Thoracic aorta (tissue), 2 donors: ENCODE measurements at regions not wholly inside any gene's neighbourhood (a gene's known extent, or its start where the extent isn't known, plus 50 kb on each side); places are given as distances from the start of the nearest gene placed in this dataset.

Experiments
- ATAC-seq: fragments of 150-250 bp; one replicate; pipeline ENCODE4 v1.8.0; 2017; ENCODE audit warnings: low read depth; ENCODE audit not compliant: insufficient number of reproducible peaks, low FRiP score
- DNase-seq: peaks from one replicate; pipeline ENCODE4 v3.0.0-alpha.2; 2020; ENCODE audit warnings: low spot score
- H3K27ac ChIP-seq, 2 donors: fragments of 200-600 bp; sonication (generic); 1 replicate in 1 of 2; 2 replicates in 1 of 2; pipeline ENCODE4 v1.5.1; 2016; ENCODE audit warnings: mild to moderate bottlenecking in 2 of 2, moderate library complexity in 2 of 2
- H3K27me3 ChIP-seq: fragments of 200-600 bp; sonication (generic); replicated peaks from 2 replicates; pipeline ENCODE4 v1.6.0; 2016; ENCODE audit warnings: mild to moderate bottlenecking; ENCODE audit not compliant: insufficient read depth
- H3K36me3 ChIP-seq: fragments of 200-600 bp; sonication (generic); one replicate; pipeline ENCODE4 v1.5.1; 2016
- H3K4me1 ChIP-seq, 2 donors: fragments of 200-600 bp; sonication (generic); 1 replicate in 1 of 2; 2 replicates in 1 of 2; pipeline versions ENCODE4 v1.5.1 to v1.6.0; 2016; ENCODE audit warnings: low read depth in 2 of 2, mild to moderate bottlenecking in 1 of 2; ENCODE audit not compliant: control insufficient read depth in 1 of 2
- H3K4me3 ChIP-seq: fragments of 200-600 bp; sonication (generic); 2 replicates; pipeline ENCODE4 v1.5.1; 2016; ENCODE audit warnings: mild to moderate bottlenecking
- H3K9me3 ChIP-seq: fragments of 200-600 bp; sonication (generic); 2 replicates; pipeline ENCODE4 v1.5.1; 2016
- TF ChIP-seq, protein P1 (sequence below): fragments of 200-600 bp; sonication (generic); IDR thresholded peaks from one replicate; pipeline ENCODE4 v1.5.1; 2019; ENCODE audit warnings: antibody characterized with exemption

DNA sequence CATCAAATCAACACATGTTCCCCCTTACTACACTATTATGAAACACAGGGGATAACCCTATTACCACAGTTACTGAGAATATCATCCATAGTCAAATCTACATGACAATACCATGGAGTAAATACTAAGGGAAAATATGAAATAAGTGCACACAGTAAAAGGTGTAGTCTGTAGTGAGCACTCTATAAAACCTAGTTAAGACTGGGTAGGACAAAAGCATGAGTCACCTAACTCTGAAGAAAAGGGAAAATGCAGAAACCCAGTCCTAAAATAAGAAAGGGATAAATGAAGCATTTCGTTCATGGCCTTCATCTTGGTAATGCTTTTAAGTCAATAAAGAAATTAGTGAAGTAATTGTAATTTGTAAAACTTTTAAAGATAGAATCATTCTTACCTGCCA, 65.4 kb upstream of the ACVR2A start:
- Histone ChIP-seq H3K4me1 (no peaks in the 10 kb centered on the region), H3K4me3 (no peak overlapping the region), H3K27me3 (no peaks in the 10 kb centered on the region), H3K36me3 (no peaks in the 10 kb centered on the region), H3K9me3 (no peaks in the 10 kb centered on the region), H3K27ac (no peak overlapping the region)
- DNase-seq (no peak), ATAC-seq (no peak)
- TF ChIP-seq, protein P1, sequence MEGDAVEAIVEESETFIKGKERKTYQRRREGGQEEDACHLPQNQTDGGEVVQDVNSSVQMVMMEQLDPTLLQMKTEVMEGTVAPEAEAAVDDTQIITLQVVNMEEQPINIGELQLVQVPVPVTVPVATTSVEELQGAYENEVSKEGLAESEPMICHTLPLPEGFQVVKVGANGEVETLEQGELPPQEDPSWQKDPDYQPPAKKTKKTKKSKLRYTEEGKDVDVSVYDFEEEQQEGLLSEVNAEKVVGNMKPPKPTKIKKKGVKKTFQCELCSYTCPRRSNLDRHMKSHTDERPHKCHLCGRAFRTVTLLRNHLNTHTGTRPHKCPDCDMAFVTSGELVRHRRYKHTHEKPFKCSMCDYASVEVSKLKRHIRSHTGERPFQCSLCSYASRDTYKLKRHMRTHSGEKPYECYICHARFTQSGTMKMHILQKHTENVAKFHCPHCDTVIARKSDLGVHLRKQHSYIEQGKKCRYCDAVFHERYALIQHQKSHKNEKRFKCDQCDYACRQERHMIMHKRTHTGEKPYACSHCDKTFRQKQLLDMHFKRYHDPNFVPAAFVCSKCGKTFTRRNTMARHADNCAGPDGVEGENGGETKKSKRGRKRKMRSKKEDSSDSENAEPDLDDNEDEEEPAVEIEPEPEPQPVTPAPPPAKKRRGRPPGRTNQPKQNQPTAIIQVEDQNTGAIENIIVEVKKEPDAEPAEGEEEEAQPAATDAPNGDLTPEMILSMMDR: no peak

DNA sequence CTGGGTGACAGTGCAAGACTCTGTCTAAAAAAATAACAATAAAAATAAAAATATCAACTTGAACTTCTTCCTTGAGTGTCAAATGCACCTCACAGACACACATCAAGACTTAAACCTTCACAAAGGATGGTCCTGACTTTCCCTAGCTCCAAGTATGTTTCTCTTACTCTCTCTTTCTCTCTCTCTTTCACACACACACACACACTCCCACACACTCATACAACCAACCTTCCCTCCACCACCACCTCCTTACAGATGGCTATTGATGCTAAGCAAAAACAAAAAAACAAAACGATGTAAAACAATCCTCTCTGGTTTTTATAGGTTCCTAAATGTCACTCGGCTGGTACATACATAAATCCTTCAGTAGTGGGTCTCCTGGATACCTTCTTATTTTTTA, 67.4 kb upstream of the ACVR2A start:
- no peaks in the 10 kb centered on the region for H3K4me1 ChIP-seq
- H3K9me3 ChIP-seq: no peaks in the 10 kb centered on the region
- ATAC-seq (no peak), DNase-seq (no peak)
- no peaks in the 10 kb centered on the region for H3K27me3 ChIP-seq
- H3K36me3 ChIP-seq: no peaks in the 10 kb centered on the region
- TF ChIP-seq, protein P1: no peak
- H3K4me3 ChIP-seq: no peak overlapping the region
- H3K27ac ChIP-seq: no peak overlapping the region

DNA sequence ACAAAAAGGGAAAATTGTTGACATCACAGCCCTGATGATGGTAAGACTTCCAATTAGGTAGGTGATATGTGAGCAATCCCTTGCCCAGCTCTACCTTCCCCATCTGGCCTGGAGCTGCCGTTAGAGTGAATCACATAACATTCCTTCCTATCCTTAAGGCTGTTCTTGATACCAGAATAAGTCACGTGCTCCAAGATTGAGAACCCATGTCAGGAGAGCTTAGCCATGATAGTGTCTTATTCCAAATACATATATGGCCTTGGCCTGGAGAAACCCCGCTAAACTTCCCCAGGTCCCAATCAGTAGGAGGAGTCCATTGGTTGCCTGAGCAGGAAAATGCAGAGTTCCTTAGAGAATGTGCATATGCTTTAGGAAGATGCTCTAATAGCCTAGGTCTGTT, 70.0 kb upstream of the ACVR2A start:
- DNase-seq (no peak), ATAC-seq (no peak)
- no peak overlapping the region for H3K4me3 ChIP-seq
- no peaks in the 10 kb centered on the region for H3K9me3 ChIP-seq
- no peaks in the 10 kb centered on the region for H3K36me3 ChIP-seq
- TF ChIP-seq, protein P1: no peak
- H3K27ac ChIP-seq: no peak overlapping the region
- no peaks in the 10 kb centered on the region for H3K27me3 ChIP-seq
- no peaks in the 10 kb centered on the region for H3K4me1 ChIP-seq

DNA sequence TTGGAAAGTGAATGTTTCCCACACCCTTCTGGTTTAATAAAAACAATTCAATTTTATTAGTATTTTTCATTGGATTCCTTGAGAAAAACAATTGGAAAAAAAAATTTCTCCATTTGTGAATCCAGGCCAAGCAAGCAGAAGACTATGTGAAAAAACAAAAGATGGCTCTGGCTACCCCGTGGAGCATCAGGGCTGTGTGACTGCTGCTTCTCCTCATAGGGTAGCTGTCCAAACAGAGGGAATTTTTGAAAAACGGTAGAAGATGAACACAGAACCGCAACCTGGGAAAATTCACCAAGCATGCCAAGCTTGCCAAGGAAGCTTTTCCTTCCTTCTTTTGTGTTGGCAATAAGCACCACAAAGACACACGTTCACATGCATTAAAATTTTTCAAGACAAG, 71.3 kb upstream of the ACVR2A start:
- Histone ChIP-seq H3K9me3 (no peaks in the 10 kb centered on the region), H3K4me3 (no peak overlapping the region), H3K27ac (no peak overlapping the region), H3K27me3 (no peaks in the 10 kb centered on the region), H3K36me3 (no peaks in the 10 kb centered on the region), H3K4me1 (no peaks in the 10 kb centered on the region)
- ATAC-seq (no peak), DNase-seq (no peak)
- TF ChIP-seq, protein P1: no peak

DNA sequence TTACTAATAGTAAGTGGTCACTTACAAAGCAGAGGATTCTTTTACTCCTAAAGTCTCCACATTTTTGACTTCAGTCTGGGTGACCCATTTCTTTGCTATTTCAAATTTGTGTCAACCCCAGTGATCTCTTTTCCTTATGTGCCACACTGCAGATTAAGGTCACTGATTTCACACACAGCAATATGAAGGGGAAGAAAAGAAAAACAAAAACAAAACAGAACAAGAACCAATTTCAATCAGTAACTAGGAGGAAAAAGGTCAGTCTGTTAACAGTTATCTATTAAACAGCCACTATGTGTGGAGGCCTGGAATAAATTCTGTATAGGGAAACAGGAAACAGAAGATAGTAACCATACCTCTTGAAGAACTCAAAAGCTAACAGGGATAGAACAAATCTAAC, 72.0 kb upstream of the ACVR2A start:
- H3K36me3 ChIP-seq: no peaks in the 10 kb centered on the region
- TF ChIP-seq, protein P1: no peak
- ATAC-seq: no peak
- no peaks in the 10 kb centered on the region for H3K27me3 ChIP-seq
- H3K4me3 ChIP-seq: no peak overlapping the region
- no peaks in the 10 kb centered on the region for H3K9me3 ChIP-seq
- H3K27ac ChIP-seq: no peak overlapping the region
- no peaks in the 10 kb centered on the region for H3K4me1 ChIP-seq
- no peak for DNase-seq
